Uterus (tissue), 2 donors: ENCODE measurements at regions not wholly inside any gene's neighbourhood (a gene's known extent, or its start where the extent isn't known, plus 50 kb on each side); places are given as distances from the start of the nearest gene placed in this dataset.

Experiments used
- CTCF ChIP-seq, 4 experiments: fragments of 200-600 bp in 2 of 4; fragments of 450-650 bp in 2 of 4; sonication (generic) in 2 of 4; IDR thresholded peaks; one replicate each; pipeline ENCODE4 v1.5.1; 2016 to 2019; ENCODE audit warnings: antibody characterized with exemption in 4 of 4, mild to moderate bottlenecking in 2 of 4, moderate library complexity in 1 of 4
- POLR2A ChIP-seq, 2 donors: fragments of 450-650 bp; IDR thresholded peaks; one replicate each; pipeline ENCODE4 v1.6.1; 2016; ENCODE audit warnings: antibody characterized with exemption in 2 of 2, mild to moderate bottlenecking in 1 of 2, moderate library complexity in 1 of 2

GRCh38 chr3:148234536-148234935 is 463.2 kb upstream of the AGTR1 start:
- TF ChIP-seq CTCF (IDR thresholded peaks at IDR 0.05) (no peak), POLR2A (IDR thresholded peaks at IDR 0.05) (no peak)
